ENCODE measurements at regions not wholly inside any gene's neighbourhood (a gene's known extent, or its start where the extent isn't known, plus 50 kb on each side); places are given as distances from the start of the nearest gene placed in this dataset.

DNA sequence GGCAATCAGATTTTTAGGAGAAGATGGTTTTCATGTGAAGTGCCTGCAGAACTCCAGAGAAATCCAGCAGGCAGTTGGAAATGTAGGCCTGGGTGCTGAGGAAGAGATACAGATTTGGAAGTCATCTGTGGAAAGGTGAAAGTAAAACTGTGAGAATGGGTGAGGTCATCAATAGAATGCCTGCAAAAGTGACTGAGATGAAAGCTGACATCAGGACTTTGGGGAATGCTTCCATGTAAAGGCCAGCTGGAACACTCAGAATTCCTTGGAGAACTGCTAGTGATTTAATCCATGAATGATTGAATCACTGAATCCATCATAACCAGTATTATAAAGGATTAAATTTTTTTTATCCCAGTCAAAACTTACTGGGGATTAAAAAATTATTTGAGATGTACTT, 124.5 kb upstream of the GIMD1 start:
- TF ChIP-seq, protein P1, sequence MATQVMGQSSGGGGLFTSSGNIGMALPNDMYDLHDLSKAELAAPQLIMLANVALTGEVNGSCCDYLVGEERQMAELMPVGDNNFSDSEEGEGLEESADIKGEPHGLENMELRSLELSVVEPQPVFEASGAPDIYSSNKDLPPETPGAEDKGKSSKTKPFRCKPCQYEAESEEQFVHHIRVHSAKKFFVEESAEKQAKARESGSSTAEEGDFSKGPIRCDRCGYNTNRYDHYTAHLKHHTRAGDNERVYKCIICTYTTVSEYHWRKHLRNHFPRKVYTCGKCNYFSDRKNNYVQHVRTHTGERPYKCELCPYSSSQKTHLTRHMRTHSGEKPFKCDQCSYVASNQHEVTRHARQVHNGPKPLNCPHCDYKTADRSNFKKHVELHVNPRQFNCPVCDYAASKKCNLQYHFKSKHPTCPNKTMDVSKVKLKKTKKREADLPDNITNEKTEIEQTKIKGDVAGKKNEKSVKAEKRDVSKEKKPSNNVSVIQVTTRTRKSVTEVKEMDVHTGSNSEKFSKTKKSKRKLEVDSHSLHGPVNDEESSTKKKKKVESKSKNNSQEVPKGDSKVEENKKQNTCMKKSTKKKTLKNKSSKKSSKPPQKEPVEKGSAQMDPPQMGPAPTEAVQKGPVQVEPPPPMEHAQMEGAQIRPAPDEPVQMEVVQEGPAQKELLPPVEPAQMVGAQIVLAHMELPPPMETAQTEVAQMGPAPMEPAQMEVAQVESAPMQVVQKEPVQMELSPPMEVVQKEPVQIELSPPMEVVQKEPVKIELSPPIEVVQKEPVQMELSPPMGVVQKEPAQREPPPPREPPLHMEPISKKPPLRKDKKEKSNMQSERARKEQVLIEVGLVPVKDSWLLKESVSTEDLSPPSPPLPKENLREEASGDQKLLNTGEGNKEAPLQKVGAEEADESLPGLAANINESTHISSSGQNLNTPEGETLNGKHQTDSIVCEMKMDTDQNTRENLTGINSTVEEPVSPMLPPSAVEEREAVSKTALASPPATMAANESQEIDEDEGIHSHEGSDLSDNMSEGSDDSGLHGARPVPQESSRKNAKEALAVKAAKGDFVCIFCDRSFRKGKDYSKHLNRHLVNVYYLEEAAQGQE (IDR thresholded peaks at IDR 0.05; ENCODE audit: low read depth): no peak
- TF ChIP-seq EP300 (IDR thresholded peaks at IDR 0.05; ENCODE audit: borderline replicate concordance) (no peak), CREB1 (IDR thresholded peaks at IDR 0.05; ENCODE audit: low read depth) (no peak), ZBTB7A (IDR thresholded peaks at IDR 0.05; ENCODE audit: low read depth) (no peak), FOXM1 (IDR thresholded peaks at IDR 0.05; ENCODE audit: borderline replicate concordance, low read depth) (no peak), RAD21 (IDR thresholded peaks at IDR 0.05; ENCODE audit: low read depth) (no peak)
- TF ChIP-seq, protein P2, sequence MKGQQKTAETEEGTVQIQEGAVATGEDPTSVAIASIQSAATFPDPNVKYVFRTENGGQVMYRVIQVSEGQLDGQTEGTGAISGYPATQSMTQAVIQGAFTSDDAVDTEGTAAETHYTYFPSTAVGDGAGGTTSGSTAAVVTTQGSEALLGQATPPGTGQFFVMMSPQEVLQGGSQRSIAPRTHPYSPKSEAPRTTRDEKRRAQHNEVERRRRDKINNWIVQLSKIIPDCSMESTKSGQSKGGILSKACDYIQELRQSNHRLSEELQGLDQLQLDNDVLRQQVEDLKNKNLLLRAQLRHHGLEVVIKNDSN (IDR thresholded peaks at IDR 0.05): no peak

DNA sequence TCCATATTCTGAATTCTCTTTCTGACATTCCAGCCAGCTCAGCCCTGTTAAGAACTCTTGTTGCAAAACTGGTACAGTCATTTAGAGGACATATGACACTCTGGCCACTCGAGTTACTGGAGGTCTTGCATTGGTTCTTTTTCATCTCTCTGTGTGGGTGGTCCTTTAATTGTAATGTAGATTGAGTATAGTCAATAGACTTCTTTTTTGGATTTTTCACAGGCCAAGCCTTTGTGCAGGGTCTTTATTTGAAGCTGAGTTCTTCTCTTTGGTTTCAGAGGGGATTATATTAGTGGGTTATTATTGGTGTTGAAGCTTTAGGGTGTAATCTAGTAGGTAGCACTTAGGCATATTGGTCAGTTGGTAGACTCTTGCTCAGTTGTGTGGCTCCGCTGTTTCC, 118.0 kb upstream of the GIMD1 start:
- TF ChIP-seq EP300 (IDR thresholded peaks at IDR 0.05; ENCODE audit: borderline replicate concordance): no peak

DNA sequence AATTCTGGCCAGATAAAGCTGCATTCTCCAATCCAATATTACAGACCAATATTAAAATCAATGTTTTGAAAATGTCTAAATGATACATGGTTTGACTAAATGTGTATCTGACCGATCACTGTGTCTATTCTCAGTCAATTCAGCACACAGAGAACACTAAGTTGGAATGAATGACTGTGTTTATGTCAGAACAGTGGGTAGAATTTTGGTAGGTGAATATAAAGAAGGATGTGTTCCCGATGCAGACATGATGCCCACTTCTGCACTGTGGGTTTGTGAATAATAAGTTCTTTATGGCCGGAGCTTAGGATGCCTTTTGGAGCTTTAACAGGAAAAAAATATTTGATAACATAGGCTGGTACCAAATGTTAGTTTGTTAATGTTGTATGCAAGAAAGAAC, 113.2 kb upstream of the GIMD1 start:
- TF ChIP-seq, protein P1 (IDR thresholded peaks at IDR 0.05; ENCODE audit: low read depth): no peak
- TF ChIP-seq TEAD4 (IDR thresholded peaks at IDR 0.05): no peak
- no peak for TF ChIP-seq EP300 (IDR thresholded peaks at IDR 0.05; ENCODE audit: borderline replicate concordance)
- TF ChIP-seq TCF12 (IDR thresholded peaks at IDR 0.05; ENCODE audit: low read depth): no peak
- no peak for TF ChIP-seq ZBTB7A (IDR thresholded peaks at IDR 0.05; ENCODE audit: low read depth)

DNA sequence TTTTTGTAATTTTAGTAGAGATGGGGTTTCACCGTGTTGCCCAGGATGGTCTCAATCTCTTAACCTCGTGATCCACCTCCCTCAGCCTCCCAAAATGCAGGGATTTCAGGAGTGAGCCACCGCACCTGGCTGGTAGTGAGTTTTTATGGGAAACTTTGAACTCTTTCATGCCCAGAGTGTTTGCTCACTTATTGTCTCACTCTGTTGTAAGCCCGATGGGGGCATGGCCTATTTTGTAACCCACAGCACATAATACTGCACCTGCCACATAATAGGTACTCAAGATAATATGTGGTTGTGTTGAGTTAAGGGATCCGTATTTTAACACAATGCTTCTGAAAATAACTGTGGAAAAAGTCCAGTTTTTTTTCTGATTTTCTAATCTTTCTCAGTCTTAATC, 109.6 kb upstream of the GIMD1 start:
- TF ChIP-seq CEBPB (IDR thresholded peaks at IDR 0.05): no peak

DNA sequence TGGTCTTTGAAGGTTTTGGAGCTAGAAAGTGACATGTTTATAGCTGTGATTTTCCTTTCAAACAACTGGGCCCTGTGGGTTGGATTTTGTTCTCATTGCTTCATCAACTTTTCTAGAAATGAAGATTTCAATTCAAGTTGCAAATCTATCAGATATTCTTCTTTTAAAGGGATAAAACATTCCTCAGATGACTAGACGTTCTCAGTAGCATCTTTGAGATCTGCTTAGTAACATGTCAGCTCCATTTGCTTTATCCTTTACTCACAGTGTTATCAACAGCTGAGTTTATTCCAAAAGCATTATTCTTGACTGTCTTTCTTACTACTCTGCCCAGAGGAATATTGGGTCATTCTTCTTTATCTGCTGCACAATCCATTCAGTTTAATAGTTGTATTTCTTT, 108.2 kb upstream of the GIMD1 start:
- TF ChIP-seq NFIC (IDR thresholded peaks at IDR 0.05): no peak
- TF ChIP-seq, protein P1 (IDR thresholded peaks at IDR 0.05; ENCODE audit: low read depth): no peak
- TF ChIP-seq RAD21 (IDR thresholded peaks at IDR 0.05; ENCODE audit: low read depth): no peak
- no peak for TF ChIP-seq YY1 (IDR thresholded peaks at IDR 0.05; ENCODE audit: low read depth)
- TF ChIP-seq FOXM1 (IDR thresholded peaks at IDR 0.05; ENCODE audit: borderline replicate concordance, low read depth): no peak
- no peak for TF ChIP-seq CEBPB (IDR thresholded peaks at IDR 0.05)
- TF ChIP-seq, protein P3, sequence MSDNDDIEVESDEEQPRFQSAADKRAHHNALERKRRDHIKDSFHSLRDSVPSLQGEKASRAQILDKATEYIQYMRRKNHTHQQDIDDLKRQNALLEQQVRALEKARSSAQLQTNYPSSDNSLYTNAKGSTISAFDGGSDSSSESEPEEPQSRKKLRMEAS (IDR thresholded peaks at IDR 0.05): no peak
- no peak for TF ChIP-seq EP300 (IDR thresholded peaks at IDR 0.05; ENCODE audit: borderline replicate concordance)
- TF ChIP-seq ZBTB7A (IDR thresholded peaks at IDR 0.05; ENCODE audit: low read depth): no peak
- TF ChIP-seq EGR1 (IDR thresholded peaks at IDR 0.05): no peak
- TF ChIP-seq, protein P2 (IDR thresholded peaks at IDR 0.05): no peak
- no peak for TF ChIP-seq TAF1 (IDR thresholded peaks at IDR 0.05; ENCODE audit: low read depth)
- TF ChIP-seq CREB1 (IDR thresholded peaks at IDR 0.05; ENCODE audit: low read depth): no peak
- no peak for TF ChIP-seq TCF12 (IDR thresholded peaks at IDR 0.05; ENCODE audit: low read depth)
- TF ChIP-seq TEAD4 (IDR thresholded peaks at IDR 0.05): no peak

DNA sequence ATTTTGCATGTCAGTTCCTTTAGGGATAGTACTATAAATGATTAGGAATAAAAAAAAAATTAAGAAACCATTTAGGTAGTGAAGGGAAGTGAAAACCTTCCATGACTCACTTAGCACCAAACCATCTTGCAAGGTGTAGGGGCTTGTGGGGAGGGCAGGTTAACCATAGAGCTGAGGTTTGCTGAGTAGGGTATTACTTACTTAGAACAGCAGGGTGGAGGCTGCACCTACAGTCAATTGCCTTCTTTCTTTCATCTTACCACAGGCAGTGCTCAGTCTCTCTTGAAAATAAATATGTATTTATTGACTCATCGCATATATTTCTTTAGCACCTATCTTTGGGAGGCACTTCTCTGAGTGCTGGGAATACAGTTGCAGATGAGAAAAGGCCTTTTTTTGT, 104.9 kb upstream of the GIMD1 start:
- no peak for TF ChIP-seq EP300 (IDR thresholded peaks at IDR 0.05; ENCODE audit: borderline replicate concordance)
- no peak for TF ChIP-seq NFIC (IDR thresholded peaks at IDR 0.05)
- no peak for TF ChIP-seq TAF1 (IDR thresholded peaks at IDR 0.05; ENCODE audit: low read depth)
- TF ChIP-seq, protein P2 (IDR thresholded peaks at IDR 0.05): no peak
- no peak for TF ChIP-seq EGR1 (IDR thresholded peaks at IDR 0.05)
- TF ChIP-seq ZBTB7A (IDR thresholded peaks at IDR 0.05; ENCODE audit: low read depth): no peak
- no peak for TF ChIP-seq RAD21 (IDR thresholded peaks at IDR 0.05; ENCODE audit: low read depth)
- TF ChIP-seq, protein P1 (IDR thresholded peaks at IDR 0.05; ENCODE audit: low read depth): no peak

Data from Ishikawa (cell line).